GM10248 (cell line): ENCODE measurements at regions not wholly inside any gene's neighbourhood (a gene's known extent, or its start where the extent isn't known, plus 50 kb on each side); places are given as distances from the start of the nearest gene placed in this dataset.
"Not testable (repeated sequence)": the region's sequence is repeated elsewhere in the genome, so short reads cannot be mapped to it uniquely, and the experiment has no call there.

Experiments used
- CTCF ChIA-PET: fragments of 300-600 bp; sonication (Branson Sonifier 250); formaldehyde crosslinking; extraction: SDS; loops from one replicate; lab custom pipeline; 2021; ENCODE audit warnings: antibody characterized with exemption; lab: Yijun Ruan, JAX
- POLR2A ChIA-PET: fragments of 350-650 bp; sonication (Branson Sonifier 250); formaldehyde crosslinking; extraction: SDS; loops from one replicate; lab custom pipeline; 2020; ENCODE audit warnings: antibody characterized with exemption; lab: Yijun Ruan, JAX
- DNase-seq: peaks from one replicate; pipeline ENCODE4 v3.0.0; 2012; ENCODE audit errors: extremely low spot score
- CTCF ChIP-seq: IDR thresholded peaks from 2 replicates; pipeline ENCODE4 v1.5.1; 2012; ENCODE audit warnings: mild to moderate bottlenecking, low read depth; ENCODE audit errors: extremely low read depth, missing control alignments, control extremely low read depth

GRCh38 chr5:21024966-21025365 lies 1037.0 kb upstream of the CDH18 start:
- ChIA-PET CTCF (no interaction called here), POLR2A (no interaction called here)
- no peak for DNase-seq
- TF ChIP-seq CTCF, result no peak

- ChIA-PET POLR2A (no interaction called here), CTCF (interaction anchor here (1.3 kb wide), 1 partner anchor 16 kb away, joined by 3 read pairs; no protein-coding TSS in a partner anchor)
- DNase-seq, result no peak
- no peak for TF ChIP-seq CTCF
Measured at GRCh38 chr5:21013237-21013636, 1025.2 kb upstream of the CDH18 start.

GRCh38 chr5:21007781-21008180 lies 1019.8 kb upstream of the CDH18 start:
- CTCF ChIA-PET, result no interaction called here
- DNase-seq, result no peak
- POLR2A ChIA-PET, result no interaction called here
- no peak for TF ChIP-seq CTCF

- POLR2A ChIA-PET, CTCF ChIA-PET, DNase-seq: not testable (repeated sequence)
Measured at GRCh38 chr5:20988933-20989332, 1000.9 kb upstream of the CDH18 start.

- DNase-seq, result no peak
- CTCF ChIA-PET, result interaction anchor here (1.0 kb wide), 1 partner anchor 11 kb away, joined by 3 read pairs; no protein-coding TSS in a partner anchor
- POLR2A ChIA-PET, result no interaction called here
- TF ChIP-seq CTCF, result no peak
Measured at GRCh38 chr5:20985754-20986153, 997.8 kb upstream of the CDH18 start.

- no peak for DNase-seq
- no peak for TF ChIP-seq CTCF
- POLR2A ChIA-PET, result no interaction called here
- CTCF ChIA-PET, result interaction anchor here (1.0 to 1.4 kb wide), 2 partner anchors 11 to 15 kb away, joined by 3 to 6 read pairs; no protein-coding TSS in a partner anchor
Measured at GRCh38 chr5:20974426-20974825, 986.4 kb upstream of the CDH18 start.

- ChIA-PET POLR2A (no interaction called here), CTCF (no interaction called here)
- peak; percentile 29 for TF ChIP-seq CTCF
- DNase-seq, result no peak
Measured at GRCh38 chr5:20972419-20972925, 984.5 kb upstream of the CDH18 start.
